Type B pancreatic cell (in vitro differentiated cells): ENCODE measurements at regions not wholly inside any gene's neighbourhood (a gene's known extent, or its start where the extent isn't known, plus 50 kb on each side); places are given as distances from the start of the nearest gene placed in this dataset.

Experiments used
- DNase-seq: peaks from one replicate; pipeline ENCODE4 v3.0.0; 2021; ENCODE audit warnings: mixed read lengths; ENCODE audit not compliant: unreplicated experiment; ENCODE audit errors: extremely low spot score
- H3K27ac Mint-ChIP-seq: 2 replicates; pipeline ENCODE4 v1.8.0; 2021; ENCODE audit warnings: mild to moderate bottlenecking, mixed read lengths
- H3K27me3 Mint-ChIP-seq: 2 replicates; pipeline ENCODE4 v1.8.0; 2021; ENCODE audit warnings: mixed read lengths
- H3K36me3 Mint-ChIP-seq: 2 replicates; pipeline ENCODE4 v1.8.0; 2021; ENCODE audit warnings: mixed read lengths
- H3K4me1 Mint-ChIP-seq: one replicate; pipeline ENCODE4 v1.8.0; 2021; ENCODE audit warnings: mixed read lengths; ENCODE audit not compliant: unreplicated experiment
- H3K4me3 Mint-ChIP-seq: 2 replicates; pipeline ENCODE4 v1.8.0; 2021; ENCODE audit warnings: mild to moderate bottlenecking, mixed read lengths
- H3K9me3 Mint-ChIP-seq: 2 replicates; pipeline ENCODE4 v1.8.0; 2021; ENCODE audit warnings: mixed read lengths
- CTCF ChIP-seq: fragments of 200-600 bp; sonication (generic); conservative IDR thresholded peaks from 2 replicates; pipeline ENCODE4 v1.5.0; 2021; ENCODE audit warnings: antibody characterized with exemption, mild to moderate bottlenecking

DNA sequence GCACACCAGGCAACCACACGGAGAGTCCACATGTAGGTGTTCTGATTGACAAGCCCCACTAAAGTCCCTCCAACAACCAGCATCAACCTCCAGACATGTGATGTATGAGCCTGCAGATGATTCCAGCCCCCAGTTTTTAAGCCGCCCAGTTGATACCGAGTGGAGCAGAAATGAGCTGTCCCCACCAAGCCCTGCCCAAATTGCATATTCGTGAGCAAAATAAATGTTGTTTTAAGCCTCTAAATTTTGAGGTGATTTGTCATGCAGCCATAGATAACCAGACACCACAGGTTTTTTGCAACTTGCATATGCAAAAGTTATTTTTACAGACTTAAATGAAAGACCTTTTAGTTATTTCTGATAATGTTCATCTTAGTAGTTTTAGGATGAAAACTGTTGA, 187.7 kb downstream of the PIK3R1 start:
- no peak for TF ChIP-seq CTCF
- Mint-ChIP-seq H3K9me3 (no peaks in the 10 kb centered on the region), H3K4me3 (no peak overlapping the region), H3K36me3 (no peaks in the 10 kb centered on the region), H3K27me3 (no peaks in the 10 kb centered on the region), H3K4me1 (peaks cover 20% of the 10 kb centered on the region), H3K27ac (no peak overlapping the region)
- DNase-seq: no peak

DNA sequence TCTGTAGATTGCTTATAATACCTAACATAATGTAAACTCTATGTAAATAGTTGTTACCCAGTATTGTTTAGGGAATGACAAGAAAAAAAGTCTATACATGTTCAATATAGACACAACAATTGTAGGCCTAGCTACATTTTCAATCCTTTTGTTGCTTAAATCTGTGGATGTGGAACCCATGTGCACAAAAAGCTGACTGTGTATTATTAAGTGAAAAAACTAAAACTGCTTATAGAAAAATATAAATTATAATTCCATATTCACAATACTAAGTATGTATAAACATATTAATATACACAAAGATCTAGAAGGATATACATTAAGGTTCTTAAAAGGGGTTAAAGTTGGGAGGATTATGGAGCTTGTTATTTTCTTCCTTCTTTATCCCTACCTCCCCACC, 188.7 kb downstream of the PIK3R1 start:
- no peaks in the 10 kb centered on the region for H3K36me3 Mint-ChIP-seq
- TF ChIP-seq CTCF: no peak
- no peak overlapping the region for H3K4me3 Mint-ChIP-seq
- H3K4me1 Mint-ChIP-seq: peaks cover 20% of the 10 kb centered on the region
- no peaks in the 10 kb centered on the region for H3K9me3 Mint-ChIP-seq
- H3K27me3 Mint-ChIP-seq: no peaks in the 10 kb centered on the region
- H3K27ac Mint-ChIP-seq: no peak overlapping the region
- no peak for DNase-seq

GRCh38 chr5:68405026-68405684, 189.6 kb downstream of the PIK3R1 start:
- Mint-ChIP-seq H3K27ac (peak overlapping the region; percentile 8), H3K4me3 (no peak overlapping the region), H3K9me3 (no peaks in the 10 kb centered on the region), H3K4me1 (peaks cover 20% of the 10 kb centered on the region), H3K36me3 (no peaks in the 10 kb centered on the region), H3K27me3 (no peaks in the 10 kb centered on the region)
- TF ChIP-seq CTCF: no peak
- no peak for DNase-seq

GRCh38 chr5:68405784-68406743, 190.5 kb downstream of the PIK3R1 start:
- Mint-ChIP-seq H3K36me3 (no peaks in the 10 kb centered on the region), H3K9me3 (no peaks in the 10 kb centered on the region), H3K4me1 (peaks cover 20% of the 10 kb centered on the region), H3K4me3 (peak overlapping the region; percentile 21), H3K27me3 (no peaks in the 10 kb centered on the region), H3K27ac (peak overlapping the region; percentile 0)
- no peak for TF ChIP-seq CTCF
- no peak for DNase-seq

- no peak for TF ChIP-seq CTCF
- no peaks in the 10 kb centered on the region for H3K27me3 Mint-ChIP-seq
- peak overlapping the region; percentile 21 for H3K4me3 Mint-ChIP-seq
- peak overlapping the region; percentile 0 for H3K27ac Mint-ChIP-seq
- no peak for DNase-seq
- peaks cover 20% of the 10 kb centered on the region for H3K4me1 Mint-ChIP-seq
- no peaks in the 10 kb centered on the region for H3K36me3 Mint-ChIP-seq
- H3K9me3 Mint-ChIP-seq: no peaks in the 10 kb centered on the region
Observed at GRCh38 chr5:68406767-68407241, 191.2 kb downstream of the PIK3R1 start.
